ENCODE measurements at regions not wholly inside any gene's neighbourhood (a gene's known extent, or its start where the extent isn't known, plus 50 kb on each side); places are given as distances from the start of the nearest gene placed in this dataset.
A peak's percentile ranks its signal among the peaks of the same experiment; 100 is the strongest.

- no peaks in the 10 kb centered on the region for H3K36me3 ChIP-seq (ENCODE audit: insufficient read depth, low read length)
- Mint-ChIP-seq H3K27me3 (ENCODE audit: low read depth, unreplicated experiment) (no peaks in the 10 kb centered on the region), H3K4me1 (ENCODE audit: low read depth, unreplicated experiment) (peaks cover 49% of the 10 kb centered on the region), H3K9me3 (ENCODE audit: unreplicated experiment) (peaks cover 3% of the 10 kb centered on the region), H3K36me3 (ENCODE audit: low read depth, unreplicated experiment) (no peaks in the 10 kb centered on the region), H3K27ac (ENCODE audit: unreplicated experiment) (peak overlapping the region; percentile 97), H3K4me3 (ENCODE audit: unreplicated experiment) (no peak overlapping the region)
- TF ChIP-seq EZH2 (IDR thresholded peaks at IDR 0.05; ENCODE audit: insufficient read depth, low read length) (no peak), CTCF (IDR thresholded peaks at IDR 0.05; ENCODE audit: insufficient read depth, low read depth, low read length) (no peak)
- H3K4me3 ChIP-seq (ENCODE audit: insufficient read depth, low read depth, low read length) = no peak overlapping the region
- H4K20me1 ChIP-seq (ENCODE audit: insufficient read depth, low read length) = no peaks in the 10 kb centered on the region
- peaks cover 2% of the 10 kb centered on the region for H3K9me3 ChIP-seq (ENCODE audit: insufficient read depth, low read depth, low read length)
- H3K4me2 ChIP-seq (ENCODE audit: low read length) = no peak overlapping the region
- peak overlapping the region; percentile 97 for H3K27ac ChIP-seq (ENCODE audit: low read depth, low read length)
- DNase-seq (ENCODE audit: low read depth) = peak; percentile 35
- FAIRE-seq = no peak
- H3K79me2 ChIP-seq (ENCODE audit: insufficient read depth, low read length) = no peaks in the 10 kb centered on the region
- H3K9ac ChIP-seq (ENCODE audit: low read length) = peak overlapping the region; percentile 11
- peaks cover 42% of the 10 kb centered on the region for H3K4me1 ChIP-seq (ENCODE audit: insufficient read depth, low read length)
- H3K27me3 ChIP-seq (ENCODE audit: insufficient read depth, low read length) = no peaks in the 10 kb centered on the region
- no peak overlapping the region for H2AFZ ChIP-seq (ENCODE audit: low read depth, low read length)
These were observed 101.6 kb upstream of the ITPRID2 start for GRCh38 chr2:181789827-181790448.

GRCh38 chr2:181790716-181791649 is 100.5 kb upstream of the ITPRID2 start:
- Histone ChIP-seq H3K9ac (ENCODE audit: low read length) (peak overlapping the region; percentile 72), H3K4me2 (ENCODE audit: low read length) (peak overlapping the region; percentile 56), H3K27ac (ENCODE audit: low read depth, low read length) (peak overlapping the region; percentile 97)

More at GRCh38 chr2:181790716-181791649, 100.5 kb upstream of the ITPRID2 start:
- H3K4me3 Mint-ChIP-seq (ENCODE audit: unreplicated experiment) = no peak overlapping the region
- H3K27me3 ChIP-seq (ENCODE audit: insufficient read depth, low read length) = no peaks in the 10 kb centered on the region
- H3K27me3 Mint-ChIP-seq (ENCODE audit: low read depth, unreplicated experiment) = no peaks in the 10 kb centered on the region
- H3K9me3 ChIP-seq (ENCODE audit: insufficient read depth, low read depth, low read length) = peaks cover 2% of the 10 kb centered on the region
- H4K20me1 ChIP-seq (ENCODE audit: insufficient read depth, low read length) = no peaks in the 10 kb centered on the region
- H3K79me2 ChIP-seq (ENCODE audit: insufficient read depth, low read length) = no peaks in the 10 kb centered on the region
- DNase-seq (ENCODE audit: low read depth) = peak; percentile 99
- H3K4me1 ChIP-seq (ENCODE audit: insufficient read depth, low read length) = peaks cover 32% of the 10 kb centered on the region
- H3K4me1 Mint-ChIP-seq (ENCODE audit: low read depth, unreplicated experiment) = peaks cover 46% of the 10 kb centered on the region
- H3K9me3 Mint-ChIP-seq (ENCODE audit: unreplicated experiment) = peaks cover 3% of the 10 kb centered on the region
- peak overlapping the region; percentile 98 for H3K27ac Mint-ChIP-seq (ENCODE audit: unreplicated experiment)
- H3K36me3 Mint-ChIP-seq (ENCODE audit: low read depth, unreplicated experiment) = no peaks in the 10 kb centered on the region
- TF ChIP-seq EZH2 (IDR thresholded peaks at IDR 0.05; ENCODE audit: insufficient read depth, low read length) = no peak
- no peak for TF ChIP-seq CTCF (IDR thresholded peaks at IDR 0.05; ENCODE audit: insufficient read depth, low read depth, low read length)
- peak; percentile 99 for FAIRE-seq
- H3K36me3 ChIP-seq (ENCODE audit: insufficient read depth, low read length) = no peaks in the 10 kb centered on the region
- no peak overlapping the region for H3K4me3 ChIP-seq (ENCODE audit: insufficient read depth, low read depth, low read length)
- H2AFZ ChIP-seq (ENCODE audit: low read depth, low read length) = no peak overlapping the region

Measured in astrocyte (in vitro differentiated cells and primary cell).